ENCODE measurements at regions not wholly inside any gene's neighbourhood (a gene's known extent, or its start where the extent isn't known, plus 50 kb on each side); places are given as distances from the start of the nearest gene placed in this dataset.
"Not testable (repeated sequence)": the region's sequence is repeated elsewhere in the genome, so short reads cannot be mapped to it uniquely, and the experiment has no call there.

- H3K4me1 Mint-ChIP-seq (ENCODE audit: unreplicated experiment): no peaks in the 10 kb centered on the region
- H3K36me3 Mint-ChIP-seq (ENCODE audit: unreplicated experiment): no peaks in the 10 kb centered on the region
- DNase-seq (ENCODE audit: extremely low spot score, unreplicated experiment): no peak
- no peak overlapping the region for H3K27ac Mint-ChIP-seq (ENCODE audit: unreplicated experiment)
- TF ChIP-seq CTCF (IDR thresholded peaks at IDR 0.05): no peak
- no peak overlapping the region for H3K4me3 Mint-ChIP-seq (ENCODE audit: unreplicated experiment)
- no peaks in the 10 kb centered on the region for H3K27me3 Mint-ChIP-seq (ENCODE audit: unreplicated experiment)
- H3K9me3 Mint-ChIP-seq (ENCODE audit: unreplicated experiment): peaks cover 24% of the 10 kb centered on the region
Observed at GRCh38 chr14:87754520-87755223, 238.3 kb downstream of the GALC start.

DNA sequence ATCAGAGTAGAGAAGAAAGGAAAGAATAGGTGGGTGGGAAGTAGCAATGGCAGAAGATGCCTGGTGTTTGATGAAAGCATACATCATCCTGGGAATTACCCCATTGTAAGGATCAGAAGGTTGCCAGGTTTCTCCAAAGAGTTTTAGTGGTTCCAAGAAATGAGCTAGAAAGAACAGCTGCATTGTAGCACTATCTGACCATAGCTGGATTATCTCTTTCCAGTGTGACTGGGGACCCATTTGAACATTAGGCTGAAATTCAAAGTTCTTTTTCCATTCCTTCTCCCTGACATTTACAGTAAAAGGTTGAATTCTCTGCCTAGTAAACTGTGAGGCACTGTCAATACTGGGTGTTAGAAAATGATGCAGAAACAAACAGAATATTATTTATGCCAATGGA is 244.4 kb downstream of the GALC start:
- no peak overlapping the region for H3K4me3 Mint-ChIP-seq (ENCODE audit: unreplicated experiment)
- H3K36me3 Mint-ChIP-seq (ENCODE audit: unreplicated experiment): no peaks in the 10 kb centered on the region
- H3K27ac Mint-ChIP-seq (ENCODE audit: unreplicated experiment): no peak overlapping the region
- TF ChIP-seq CTCF (IDR thresholded peaks at IDR 0.05): no peak
- no peak for DNase-seq (ENCODE audit: extremely low spot score, unreplicated experiment)
- no peaks in the 10 kb centered on the region for H3K27me3 Mint-ChIP-seq (ENCODE audit: unreplicated experiment)
- H3K4me1 Mint-ChIP-seq (ENCODE audit: unreplicated experiment): no peaks in the 10 kb centered on the region
- H3K9me3 Mint-ChIP-seq (ENCODE audit: unreplicated experiment): peaks cover 17% of the 10 kb centered on the region

GRCh38 chr14:87745507-87746118 is 247.4 kb downstream of the GALC start:
- Mint-ChIP-seq H3K4me3 (ENCODE audit: unreplicated experiment) (no peak overlapping the region), H3K9me3 (ENCODE audit: unreplicated experiment) (peaks cover 3% of the 10 kb centered on the region), H3K36me3 (ENCODE audit: unreplicated experiment) (no peaks in the 10 kb centered on the region), H3K27ac (ENCODE audit: unreplicated experiment) (no peak overlapping the region), H3K4me1 (ENCODE audit: unreplicated experiment) (no peaks in the 10 kb centered on the region), H3K27me3 (ENCODE audit: unreplicated experiment) (no peaks in the 10 kb centered on the region)
- TF ChIP-seq CTCF (IDR thresholded peaks at IDR 0.05): peak; percentile 59
- no peak for DNase-seq (ENCODE audit: extremely low spot score, unreplicated experiment)

DNA sequence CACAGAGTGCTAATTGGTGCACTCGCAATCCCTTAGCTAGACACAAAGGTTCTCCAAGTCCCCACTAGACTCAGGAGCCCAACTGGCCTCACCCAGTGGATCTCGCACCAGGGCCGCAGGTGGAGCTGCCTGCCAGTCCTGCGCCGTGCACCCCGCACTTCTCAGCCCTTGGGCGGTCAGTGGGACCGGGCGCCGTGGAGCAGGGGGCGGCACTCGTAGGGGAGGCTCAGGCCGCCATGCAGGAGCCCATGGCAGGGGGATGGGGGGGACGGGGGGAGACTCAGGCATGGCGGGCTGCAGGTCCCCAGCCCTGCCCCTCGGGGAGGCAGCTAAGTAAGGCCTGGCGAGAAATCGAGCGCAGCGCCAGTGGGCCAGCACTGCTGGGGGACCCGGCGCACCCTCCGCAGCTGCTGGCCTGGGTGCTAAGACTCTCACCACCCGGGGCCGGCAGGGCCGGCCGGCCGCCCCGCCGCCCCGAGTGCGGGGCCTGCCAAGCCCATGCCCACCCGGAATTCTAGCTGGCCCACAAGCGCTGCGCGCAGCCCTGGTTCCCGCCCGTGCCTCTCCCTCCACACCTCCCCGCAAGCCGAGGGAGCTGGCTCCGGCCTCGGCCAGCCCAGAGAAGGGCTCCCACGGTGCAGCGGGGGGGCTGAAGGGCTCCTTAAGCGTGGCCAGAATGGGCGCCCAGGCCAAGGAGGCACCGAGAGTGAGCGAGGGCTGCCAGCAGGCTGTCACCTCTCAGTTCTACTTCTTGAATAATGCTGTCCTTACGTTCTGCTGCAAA is 258.2 kb downstream of the GALC start:
- H3K4me3 Mint-ChIP-seq (ENCODE audit: unreplicated experiment); DNase-seq (ENCODE audit: extremely low spot score, unreplicated experiment); H3K4me1 Mint-ChIP-seq (ENCODE audit: unreplicated experiment); H3K27me3 Mint-ChIP-seq (ENCODE audit: unreplicated experiment); H3K36me3 Mint-ChIP-seq (ENCODE audit: unreplicated experiment); H3K27ac Mint-ChIP-seq (ENCODE audit: unreplicated experiment): not testable (repeated sequence)
- H3K9me3 Mint-ChIP-seq (ENCODE audit: unreplicated experiment): peaks cover 14% of the 10 kb centered on the region

GRCh38 chr14:87733115-87733514 is 259.9 kb downstream of the GALC start:
- H3K9me3 Mint-ChIP-seq (ENCODE audit: unreplicated experiment); H3K4me3 Mint-ChIP-seq (ENCODE audit: unreplicated experiment); H3K36me3 Mint-ChIP-seq (ENCODE audit: unreplicated experiment); H3K4me1 Mint-ChIP-seq (ENCODE audit: unreplicated experiment); DNase-seq (ENCODE audit: extremely low spot score, unreplicated experiment); H3K27ac Mint-ChIP-seq (ENCODE audit: unreplicated experiment); H3K27me3 Mint-ChIP-seq (ENCODE audit: unreplicated experiment): not testable (repeated sequence)

DNA sequence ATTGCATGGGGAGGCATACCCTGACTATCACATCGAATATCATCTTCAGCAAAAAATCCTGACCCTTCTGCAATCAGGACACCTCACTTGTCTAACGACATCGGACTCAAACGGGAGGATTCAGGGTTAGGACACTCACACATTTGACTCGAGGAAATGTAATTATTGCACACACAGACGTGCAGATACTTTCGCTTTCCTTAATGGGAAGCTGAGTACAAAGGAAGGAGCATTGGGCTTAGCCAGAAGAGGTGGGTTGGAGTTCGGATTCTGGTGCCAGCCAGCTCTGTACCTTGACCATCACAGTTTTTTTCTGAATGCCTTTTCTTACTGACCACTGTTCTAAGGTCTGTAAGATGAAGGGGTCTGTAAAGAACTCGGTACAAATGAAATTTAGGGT is 260.4 kb downstream of the GALC start:
- Mint-ChIP-seq H3K27ac (ENCODE audit: unreplicated experiment) (no peak overlapping the region), H3K4me1 (ENCODE audit: unreplicated experiment) (no peaks in the 10 kb centered on the region)

More for the DNA sequence above, 260.4 kb downstream of the GALC start:
- no peak for DNase-seq (ENCODE audit: extremely low spot score, unreplicated experiment)
- H3K27me3 Mint-ChIP-seq (ENCODE audit: unreplicated experiment): no peaks in the 10 kb centered on the region
- H3K4me3 Mint-ChIP-seq (ENCODE audit: unreplicated experiment): no peak overlapping the region
- H3K36me3 Mint-ChIP-seq (ENCODE audit: unreplicated experiment): no peaks in the 10 kb centered on the region
- no peak for TF ChIP-seq CTCF (IDR thresholded peaks at IDR 0.05)
- peaks cover 7% of the 10 kb centered on the region for H3K9me3 Mint-ChIP-seq (ENCODE audit: unreplicated experiment)

Measured in osteocyte (in vitro differentiated cells).